GM23338 (cell line): ENCODE measurements at regions not wholly inside any gene's neighbourhood (a gene's known extent, or its start where the extent isn't known, plus 50 kb on each side); places are given as distances from the start of the nearest gene placed in this dataset.

ENCODE experiments used
- ATAC-seq: fragments of 200-7000 bp; cut with Tn5 transposase; 3 replicates; pipeline ENCODE4 v1.9.1; 2020
- DNase-seq: peaks from one replicate; pipeline ENCODE4 v3.0.0-alpha.2; 2015; ENCODE audit warnings: low spot score
- H2AFZ ChIP-seq: fragments of 200-600 bp; sonication (generic); 2 replicates; pipeline ENCODE4 v1.8.0; 2016; ENCODE audit warnings: antibody characterized with exemption, mild to moderate bottlenecking, moderate library complexity
- H3F3A ChIP-seq: fragments of 200-600 bp; sonication (generic); replicated peaks from 2 replicates; pipeline ENCODE4 v1.8.0; 2017; ENCODE audit warnings: antibody characterized with exemption, mixed run types, low read depth
- H3K27ac ChIP-seq: fragments of 200-600 bp; sonication (generic); 2 replicates; pipeline ENCODE4 v1.6.1; 2016; ENCODE audit warnings: low read depth
- H3K27me3 ChIP-seq: fragments of 200-600 bp; sonication (generic); 2 replicates; pipeline ENCODE4 v1.8.0; 2016; ENCODE audit warnings: mild to moderate bottlenecking, mixed run types, moderate library complexity; ENCODE audit not compliant: insufficient read depth
- H3K36me3 ChIP-seq: fragments of 200-600 bp; sonication (generic); 2 replicates; pipeline ENCODE4 v1.8.0; 2016; ENCODE audit warnings: mild to moderate bottlenecking; ENCODE audit not compliant: insufficient read depth
- H3K4me1 ChIP-seq: fragments of 200-600 bp; sonication (generic); 2 replicates; pipeline ENCODE4 v1.8.0; 2016; ENCODE audit warnings: mild to moderate bottlenecking, moderate library complexity; ENCODE audit not compliant: insufficient read depth
- H3K4me2 ChIP-seq: fragments of 200-600 bp; sonication (generic); 2 replicates; pipeline ENCODE4 v1.7.1; 2017; ENCODE audit warnings: mixed run types
- H3K4me3 ChIP-seq: fragments of 200-600 bp; sonication (generic); 2 replicates; pipeline ENCODE4 v1.6.1; 2016; ENCODE audit warnings: mixed run types
- H3K79me2 ChIP-seq: fragments of 200-600 bp; sonication (generic); replicated peaks from 2 replicates; pipeline ENCODE4 v1.8.0; 2017; ENCODE audit warnings: mild to moderate bottlenecking; ENCODE audit not compliant: insufficient read depth
- H3K9me2 ChIP-seq: fragments of 200-600 bp; sonication (generic); 2 replicates; pipeline ENCODE4 v1.8.0; 2017; ENCODE audit not compliant: insufficient read depth
- H4K20me1 ChIP-seq: fragments of 200-600 bp; sonication (generic); replicated peaks from 2 replicates; pipeline ENCODE4 v1.8.0; 2017; ENCODE audit warnings: mild to moderate bottlenecking; ENCODE audit not compliant: insufficient read depth
- H3K27ac Mint-ChIP-seq: 2 replicates; pipeline ENCODE4 v1.8.0; 2020; ENCODE audit warnings: inconsistent platforms, mild to moderate bottlenecking, moderate library complexity, mixed read lengths
- H3K27me3 Mint-ChIP-seq: 3 replicates; pipeline ENCODE4 v1.8.0; 2022; ENCODE audit warnings: low read depth, mild to moderate bottlenecking, moderate library complexity, mixed read lengths, inconsistent platforms; ENCODE audit not compliant: insufficient read depth, poor library complexity
- H3K36me3 Mint-ChIP-seq: 3 replicates; pipeline ENCODE4 v1.8.0; 2021; ENCODE audit warnings: low read depth, mild to moderate bottlenecking, inconsistent platforms, moderate library complexity, mixed read lengths
- H3K4me1 Mint-ChIP-seq: 3 replicates; pipeline ENCODE4 v1.8.0; 2020; ENCODE audit warnings: mild to moderate bottlenecking, inconsistent platforms, mixed read lengths
- H3K4me3 Mint-ChIP-seq: 3 replicates; pipeline ENCODE4 v1.8.0; 2021; ENCODE audit warnings: moderate library complexity, mild to moderate bottlenecking, inconsistent platforms, mixed read lengths
- H3K9me3 Mint-ChIP-seq: 3 replicates; pipeline ENCODE4 v1.8.0; 2020; ENCODE audit warnings: moderate library complexity, mild to moderate bottlenecking, inconsistent platforms, mixed read lengths
- CREB1 ChIP-seq: fragments of 250-450 bp; sonication (Bioruptor Pico); IDR thresholded peaks from 2 replicates; pipeline ENCODE4 v1.5.0; 2020; ENCODE audit warnings: low read depth, mild to moderate bottlenecking, moderate library complexity
- CTCF ChIP-seq, 2 experiments: fragments of 200-600 bp in 1 of 2; sonication (generic) in 1 of 2; conservative IDR thresholded peaks; 2 replicates each; pipeline versions ENCODE4 v1.5.1 to v1.6.1; 2016 to 2017; ENCODE audit warnings: antibody characterized with exemption in 2 of 2, low read depth in 2 of 2, mild to moderate bottlenecking in 2 of 2, moderate library complexity in 1 of 2
- ETS1 ChIP-seq: IDR thresholded peaks from 2 replicates; pipeline ENCODE4 v1.6.1; 2016; ENCODE audit warnings: antibody characterized with exemption
- EZH2 ChIP-seq: fragments of 200-600 bp; sonication (generic); IDR thresholded peaks from one replicate; pipeline ENCODE4 v1.8.0; 2017; ENCODE audit warnings: antibody characterized with exemption, mild to moderate bottlenecking, low read depth; ENCODE audit not compliant: unreplicated experiment
- EZH2phosphoT487 ChIP-seq: fragments of 200-600 bp; sonication (generic); IDR thresholded peaks from one replicate; pipeline ENCODE4 v1.8.1; 2018; ENCODE audit warnings: antibody characterized with exemption; ENCODE audit not compliant: unreplicated experiment
- JUNB ChIP-seq: IDR thresholded peaks from one replicate; pipeline ENCODE4 v1.6.1; 2016; ENCODE audit warnings: antibody characterized with exemption; ENCODE audit not compliant: unreplicated experiment
- NANOG ChIP-seq: IDR thresholded peaks from 2 replicates; pipeline ENCODE4 v1.6.1; 2016; ENCODE audit warnings: antibody characterized with exemption, borderline replicate concordance
- POLR2AphosphoS5 ChIP-seq: IDR thresholded peaks from 2 replicates; pipeline ENCODE4 v1.6.1; 2016; ENCODE audit warnings: antibody characterized with exemption, low read depth
- REST ChIP-seq: IDR thresholded peaks from one replicate; pipeline ENCODE4 v1.6.1; 2018; ENCODE audit warnings: antibody characterized with exemption; ENCODE audit not compliant: unreplicated experiment
- STAT1 ChIP-seq: IDR thresholded peaks from one replicate; pipeline ENCODE4 v1.6.1; 2016; ENCODE audit warnings: antibody characterized with exemption; ENCODE audit not compliant: unreplicated experiment
- ZNF114 ChIP-seq: fragments of 250-450 bp; sonication (Bioruptor Pico); IDR thresholded peaks from 2 replicates; pipeline ENCODE4 v1.5.0; 2020; ENCODE audit warnings: mild to moderate bottlenecking, moderate library complexity
- ZNF331 ChIP-seq: fragments of 250-450 bp; sonication (Bioruptor Pico); IDR thresholded peaks from 2 replicates; pipeline ENCODE4 v1.5.0; 2020; ENCODE audit warnings: low read depth, mild to moderate bottlenecking, moderate library complexity
- ZNF462 ChIP-seq: fragments of 250-450 bp; sonication (Bioruptor Pico); IDR thresholded peaks from 2 replicates; pipeline ENCODE4 v1.5.0; 2020; ENCODE audit warnings: mild to moderate bottlenecking, moderate library complexity

GRCh38 chr2:6650311-6650710 lies 215.4 kb downstream of the CMPK2 start:
- H3K27ac Mint-ChIP-seq = no peak overlapping the region
- Histone ChIP-seq H3K27ac (no peak overlapping the region), H3K9me2 (peaks cover 6% of the 10 kb centered on the region; the same call in 1 of the 2 replicates), H2AFZ (no peak overlapping the region), H3K4me1 (peaks cover 3% of the 10 kb centered on the region; the same call in 1 of the 2 replicates), H3K27me3 (no peaks in the 10 kb centered on the region), H3K4me3 (no peak overlapping the region), H4K20me1 (no peaks in the 10 kb centered on the region), H3K4me2 (no peak overlapping the region), H3K36me3 (no peaks in the 10 kb centered on the region), H3F3A (no peaks in the 10 kb centered on the region), H3K79me2 (no peaks in the 10 kb centered on the region)
- no peaks in the 10 kb centered on the region for H3K4me1 Mint-ChIP-seq
- no peak for DNase-seq
- H3K36me3 Mint-ChIP-seq = peaks cover 3% of the 10 kb centered on the region; the same call in 1 of the 3 replicates
- H3K9me3 Mint-ChIP-seq = peaks cover 51% of the 10 kb centered on the region
- no peaks in the 10 kb centered on the region for H3K27me3 Mint-ChIP-seq
- TF ChIP-seq REST (no peak), ZNF114 (no peak), ETS1 (no peak), JUNB (no peak), EZH2 (no peak), POLR2AphosphoS5 (no peak), EZH2phosphoT487 (no peak), ZNF331 (CRISPR knock-in tag) (no peak), CTCF (conservative IDR thresholded peaks at IDR 0.05; ENCODE audit: low read depth in 2 of 2) (no peak), ZNF462 (CRISPR knock-in tag) (no peak), STAT1 (no peak), NANOG (no peak), CREB1 (CRISPR knock-in tag) (no peak)
- ATAC-seq = no peak
- H3K4me3 Mint-ChIP-seq = no peak overlapping the region
